ENCODE measurements at regions not wholly inside any gene's neighbourhood (a gene's known extent, or its start where the extent isn't known, plus 50 kb on each side); places are given as distances from the start of the nearest gene placed in this dataset.
"Not testable (repeated sequence)": the region's sequence is repeated elsewhere in the genome, so short reads cannot be mapped to it uniquely, and the experiment has no call there.

GRCh38 chr4:14400307-14400706 lies 602.0 kb upstream of the CPEB2 start:
- peak; percentile 70 for DNase-seq
- in situ Hi-C loops (cut with MboI; ENCODE audit: low pct_unique_long_range_greater_than_20kb, low sequenced_read_pairs): no loop called here

GRCh38 chr4:14403132-14403531 lies 599.1 kb upstream of the CPEB2 start:
- in situ Hi-C loops (cut with MboI; ENCODE audit: low pct_unique_long_range_greater_than_20kb, low sequenced_read_pairs): no loop called here

GRCh38 chr4:14404730-14405129 lies 597.6 kb upstream of the CPEB2 start:
- no peak for DNase-seq
- in situ Hi-C loops (cut with MboI; ENCODE audit: low pct_unique_long_range_greater_than_20kb, low sequenced_read_pairs): no loop called here

More at GRCh38 chr4:14403132-14403531, 599.1 kb upstream of the CPEB2 start:
- no peak for DNase-seq

GRCh38 chr4:14410516-14410915 lies 591.8 kb upstream of the CPEB2 start:
- no peak for DNase-seq
- in situ Hi-C loops (cut with MboI; ENCODE audit: low pct_unique_long_range_greater_than_20kb, low sequenced_read_pairs): no loop called here

- in situ Hi-C loops (cut with MboI; ENCODE audit: low pct_unique_long_range_greater_than_20kb, low sequenced_read_pairs): no loop called here
- DNase-seq: peak; percentile 12
Measured at GRCh38 chr4:14415146-14415545, 587.1 kb upstream of the CPEB2 start.

GRCh38 chr4:14419516-14419915 lies 582.8 kb upstream of the CPEB2 start:
- in situ Hi-C loops (cut with MboI; ENCODE audit: low pct_unique_long_range_greater_than_20kb, low sequenced_read_pairs): no loop called here
- DNase-seq: no peak

- DNase-seq; in situ Hi-C loops (cut with MboI; ENCODE audit: low pct_unique_long_range_greater_than_20kb, low sequenced_read_pairs): not testable (repeated sequence)
Measured at GRCh38 chr4:14426297-14426696, 576.0 kb upstream of the CPEB2 start.

GRCh38 chr4:14428125-14428524 lies 574.2 kb upstream of the CPEB2 start:
- no peak for DNase-seq
- in situ Hi-C loops (cut with MboI; ENCODE audit: low pct_unique_long_range_greater_than_20kb, low sequenced_read_pairs): no loop called here

GRCh38 chr4:14431155-14432134 lies 570.8 kb upstream of the CPEB2 start:
- no peak for DNase-seq
- in situ Hi-C loops (cut with MboI; ENCODE audit: low pct_unique_long_range_greater_than_20kb, low sequenced_read_pairs): no loop called here

GRCh38 chr4:14434483-14434882 lies 567.8 kb upstream of the CPEB2 start:
- in situ Hi-C loops (cut with MboI; ENCODE audit: low pct_unique_long_range_greater_than_20kb, low sequenced_read_pairs): no loop called here
- DNase-seq: no peak

GRCh38 chr4:14434916-14435315 lies 567.4 kb upstream of the CPEB2 start:
- in situ Hi-C loops (cut with MboI; ENCODE audit: low pct_unique_long_range_greater_than_20kb, low sequenced_read_pairs): no loop called here
- DNase-seq: no peak

GRCh38 chr4:14441561-14441960 lies 560.7 kb upstream of the CPEB2 start:
- in situ Hi-C loops (cut with MboI; ENCODE audit: low pct_unique_long_range_greater_than_20kb, low sequenced_read_pairs): no loop called here
- no peak for DNase-seq

GRCh38 chr4:14445882-14446281 lies 556.4 kb upstream of the CPEB2 start:
- DNase-seq: no peak

GRCh38 chr4:14446311-14446710 lies 556.0 kb upstream of the CPEB2 start:
- in situ Hi-C loops (cut with MboI; ENCODE audit: low pct_unique_long_range_greater_than_20kb, low sequenced_read_pairs): no loop called here

More at GRCh38 chr4:14445882-14446281, 556.4 kb upstream of the CPEB2 start:
- in situ Hi-C loops (cut with MboI; ENCODE audit: low pct_unique_long_range_greater_than_20kb, low sequenced_read_pairs): no loop called here

GRCh38 chr4:14446904-14447303 lies 555.4 kb upstream of the CPEB2 start:
- DNase-seq: no peak

More at GRCh38 chr4:14446311-14446710, 556.0 kb upstream of the CPEB2 start:
- DNase-seq: no peak

GRCh38 chr4:14449308-14449707 lies 553.0 kb upstream of the CPEB2 start:
- no peak for DNase-seq
- in situ Hi-C loops (cut with MboI; ENCODE audit: low pct_unique_long_range_greater_than_20kb, low sequenced_read_pairs): no loop called here

More at GRCh38 chr4:14446904-14447303, 555.4 kb upstream of the CPEB2 start:
- in situ Hi-C loops (cut with MboI; ENCODE audit: low pct_unique_long_range_greater_than_20kb, low sequenced_read_pairs): no loop called here

GRCh38 chr4:14452001-14452400 lies 550.3 kb upstream of the CPEB2 start:
- no peak for DNase-seq
- in situ Hi-C loops (cut with MboI; ENCODE audit: low pct_unique_long_range_greater_than_20kb, low sequenced_read_pairs): no loop called here

- no peak for DNase-seq
- in situ Hi-C loops (cut with MboI; ENCODE audit: low pct_unique_long_range_greater_than_20kb, low sequenced_read_pairs): no loop called here
Measured at GRCh38 chr4:14452764-14453163, 549.5 kb upstream of the CPEB2 start.

GRCh38 chr4:14458463-14458862 lies 543.8 kb upstream of the CPEB2 start:
- in situ Hi-C loops (cut with MboI; ENCODE audit: low pct_unique_long_range_greater_than_20kb, low sequenced_read_pairs): no loop called here
- no peak for DNase-seq

- no peak for DNase-seq
- in situ Hi-C loops (cut with MboI; ENCODE audit: low pct_unique_long_range_greater_than_20kb, low sequenced_read_pairs): no loop called here
Measured at GRCh38 chr4:14465057-14465456, 537.2 kb upstream of the CPEB2 start.

GRCh38 chr4:14465507-14465906 lies 536.8 kb upstream of the CPEB2 start:
- in situ Hi-C loops (cut with MboI; ENCODE audit: low pct_unique_long_range_greater_than_20kb, low sequenced_read_pairs): no loop called here
- no peak for DNase-seq

All from KBM-7 (cell line).